SK-N-SH (cell line): ENCODE measurements at regions not wholly inside any gene's neighbourhood (a gene's known extent, or its start where the extent isn't known, plus 50 kb on each side); places are given as distances from the start of the nearest gene placed in this dataset.

Experiments
- CTCF ChIA-PET: fragments of 300-600, 350-600 bp; formaldehyde crosslinking; extraction: SDS; loops from one replicate; lab custom pipeline; 2021; lab: Yijun Ruan, JAX
- POLR2A ChIA-PET: fragments of 350-600 bp; sonication (Branson Sonifier 250); formaldehyde crosslinking; extraction: SDS; loops from one replicate; lab custom pipeline; 2020; ENCODE audit warnings: antibody characterized with exemption, inconsistent platforms; lab: Yijun Ruan, JAX
- DNase-seq: peaks from one replicate; pipeline ENCODE4 v3.0.0; 2012
- H2AFZ ChIP-seq: fragments of 200-600 bp; sonication (generic); 2 replicates; pipeline ENCODE4 v1.8.1; 2016; ENCODE audit warnings: antibody characterized with exemption, mild to moderate bottlenecking, low read depth
- H3F3A ChIP-seq: fragments of 200-600 bp; sonication (generic); replicated peaks from 2 replicates; pipeline ENCODE3; 2016; ENCODE audit warnings: antibody characterized with exemption, mild to moderate bottlenecking; ENCODE audit not compliant: insufficient read depth
- H3K27ac ChIP-seq, 2 experiments: fragments of 200-500 bp in 1 of 2; fragments of 200-600 bp in 1 of 2; sonication (Bioruptor generic) in 1 of 2; sonication (generic), shearing (Covaris generic) in 1 of 2; 2 replicates each; pipeline versions ENCODE4 v1.5.1 to v1.6.1; 2014 to 2016; ENCODE audit warnings: low read depth in 2 of 2, inconsistent platforms in 1 of 2, low read length in 1 of 2, mild to moderate bottlenecking in 1 of 2, mixed read lengths in 1 of 2
- H3K27me3 ChIP-seq: fragments of 200-600 bp; sonication (generic), shearing (Covaris generic); 2 replicates; pipeline ENCODE4 v1.6.1; 2016; ENCODE audit warnings: mixed run types; ENCODE audit not compliant: insufficient read depth
- H3K36me3 ChIP-seq, 2 experiments: fragments of 200-500 bp in 1 of 2; fragments of 200-600 bp in 1 of 2; sonication (Bioruptor generic) in 1 of 2; sonication (generic) in 1 of 2; replicated peaks in 1 of 2; 2 replicates each; pipeline versions ENCODE3 to v1.5.1; 2014 to 2016; ENCODE audit warnings: low read length in 1 of 2, mild to moderate bottlenecking in 1 of 2; ENCODE audit not compliant: insufficient read depth in 2 of 2, control insufficient read depth in 1 of 2
- H3K4me1 ChIP-seq, 2 experiments: fragments of 200-500 bp in 1 of 2; fragments of 200-600 bp in 1 of 2; sonication (Bioruptor generic) in 1 of 2; sonication (generic), shearing (Covaris generic) in 1 of 2; 2 replicates each; pipeline versions ENCODE4 v1.5.1 to v1.6.1; 2014 to 2016; ENCODE audit warnings: low read depth in 1 of 2, low read length in 1 of 2, mixed run types in 1 of 2; ENCODE audit not compliant: insufficient read depth in 2 of 2, control insufficient read depth in 1 of 2
- H3K4me2 ChIP-seq: fragments of 200-600 bp; sonication (generic), shearing (Covaris generic); 2 replicates; pipeline ENCODE4 v1.6.1; 2017; ENCODE audit warnings: mixed run types
- H3K4me3 ChIP-seq, 2 experiments: fragments of 200-500 bp in 1 of 2; fragments of 200-600 bp in 1 of 2; sonication (Bioruptor generic) in 1 of 2; sonication (generic), shearing (Covaris generic) in 1 of 2; 2 replicates each; pipeline versions ENCODE4 v1.5.1 to v1.8.1; 2014 to 2016; ENCODE audit warnings: low read depth in 2 of 2, inconsistent platforms in 1 of 2, low read length in 1 of 2, mild to moderate bottlenecking in 1 of 2, mixed read lengths in 1 of 2, moderate library complexity in 1 of 2
- H3K79me2 ChIP-seq: fragments of 200-600 bp; sonication (generic); 2 replicates; pipeline ENCODE4 v1.8.1; 2017; ENCODE audit warnings: mild to moderate bottlenecking; ENCODE audit not compliant: insufficient read depth
- H3K9ac ChIP-seq: fragments of 200-600 bp; sonication (generic); 2 replicates; pipeline ENCODE4 v1.6.1; 2017; ENCODE audit warnings: mixed run types
- H3K9me2 ChIP-seq: fragments of 200-600 bp; sonication (generic); 2 replicates; pipeline ENCODE4 v1.6.1; 2017; ENCODE audit warnings: mixed run types
- H3K9me3 ChIP-seq: fragments of 200-600 bp; sonication (generic); 2 replicates; pipeline ENCODE4 v1.6.1; 2017; ENCODE audit warnings: mixed run types, mild to moderate bottlenecking, moderate library complexity
- H4K20me1 ChIP-seq: fragments of 200-600 bp; sonication (generic); 2 replicates; pipeline ENCODE4 v1.6.1; 2017; ENCODE audit warnings: mild to moderate bottlenecking, mixed run types; ENCODE audit not compliant: insufficient read depth
- EP300 ChIP-seq, 2 experiments: IDR thresholded peaks; 2 replicates each; pipeline versions ENCODE4 v1.4.0 to v1.6.1; 2012; ENCODE audit warnings: borderline replicate concordance in 1 of 2, low read depth in 1 of 2, low read length in 1 of 2
- FOXM1 ChIP-seq: IDR thresholded peaks from 2 replicates; pipeline ENCODE4 v1.4.0; 2012; ENCODE audit warnings: low read depth, mild to moderate bottlenecking
- GABPA ChIP-seq: IDR thresholded peaks from 2 replicates; pipeline ENCODE4 v1.4.0; 2012; ENCODE audit warnings: low read depth, mild to moderate bottlenecking
- GATA2 ChIP-seq: sonication (generic); formaldehyde crosslinking; IDR thresholded peaks from 2 replicates; pipeline ENCODE4 v1.5.0; 2020; ENCODE audit warnings: mild to moderate bottlenecking, missing genetic modification reagents
- JUND ChIP-seq: IDR thresholded peaks from 2 replicates; pipeline ENCODE4 v1.4.0; 2012
- MEF2A ChIP-seq: IDR thresholded peaks from 2 replicates; pipeline ENCODE4 v1.4.0; 2012; ENCODE audit warnings: low read depth, borderline replicate concordance
- NFIC ChIP-seq: IDR thresholded peaks from 2 replicates; pipeline ENCODE4 v1.4.0; 2012; ENCODE audit warnings: borderline replicate concordance
- TAF1 ChIP-seq: IDR thresholded peaks from 2 replicates; pipeline ENCODE4 v1.6.1; 2012; ENCODE audit warnings: low read depth, mild to moderate bottlenecking, low read length, moderate library complexity, borderline replicate concordance
- TCF12 ChIP-seq: IDR thresholded peaks from 2 replicates; pipeline ENCODE4 v1.4.0; 2012
- WGBS: methylation state at CpG from one replicate; pipeline ENCODE4 v1.1.6; 2017; ENCODE audit warnings: low lambda C conversion rate; 5-methylcytosine and 5-hydroxymethylcytosine counted together
- TF ChIP-seq, protein P1 (sequence below): fragments of 150-350 bp; IDR thresholded peaks from 2 replicates; pipeline ENCODE4 v1.6.1; 2017; ENCODE audit warnings: antibody characterized with exemption, low read length, low read depth, borderline replicate concordance
- TF ChIP-seq, protein P2 (sequence below): IDR thresholded peaks from 2 replicates; pipeline ENCODE4 v1.4.0; 2012; ENCODE audit warnings: low read depth
- TF ChIP-seq, protein P3 (sequence below): fragments of 150-350 bp; IDR thresholded peaks from 2 replicates; pipeline ENCODE4 v1.6.1; 2016; ENCODE audit warnings: mild to moderate bottlenecking, low read depth, low read length
- TF ChIP-seq, protein P4 (sequence below): IDR thresholded peaks from 2 replicates; pipeline ENCODE4 v1.4.0; 2012; ENCODE audit warnings: low read depth, borderline replicate concordance
- TF ChIP-seq, protein P5 (sequence below): IDR thresholded peaks from 2 replicates; pipeline ENCODE4 v1.6.1; 2012; ENCODE audit warnings: mild to moderate bottlenecking, low read depth, low read length, moderate library complexity

DNA sequence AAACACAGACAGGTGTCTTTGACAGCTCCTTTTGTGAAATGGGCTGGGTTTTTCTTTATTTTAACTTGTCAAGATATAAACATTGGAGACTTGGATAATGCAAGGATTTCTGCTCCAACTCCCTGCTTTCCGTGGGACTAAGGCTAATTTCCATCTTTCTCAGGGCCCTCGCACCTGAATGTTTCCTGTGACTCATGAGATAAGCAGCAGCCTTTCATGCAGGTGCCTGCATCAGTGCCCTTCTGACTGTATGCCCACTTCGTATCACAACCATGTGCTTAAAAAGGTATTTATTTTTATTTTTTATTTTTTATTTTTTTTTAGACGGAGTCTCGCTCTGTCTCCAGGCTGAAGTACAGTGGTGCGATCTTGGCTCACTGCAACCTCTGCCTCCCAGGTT is 736.1 kb downstream of the DOK5 start (continued):
- TF ChIP-seq, protein P1, sequence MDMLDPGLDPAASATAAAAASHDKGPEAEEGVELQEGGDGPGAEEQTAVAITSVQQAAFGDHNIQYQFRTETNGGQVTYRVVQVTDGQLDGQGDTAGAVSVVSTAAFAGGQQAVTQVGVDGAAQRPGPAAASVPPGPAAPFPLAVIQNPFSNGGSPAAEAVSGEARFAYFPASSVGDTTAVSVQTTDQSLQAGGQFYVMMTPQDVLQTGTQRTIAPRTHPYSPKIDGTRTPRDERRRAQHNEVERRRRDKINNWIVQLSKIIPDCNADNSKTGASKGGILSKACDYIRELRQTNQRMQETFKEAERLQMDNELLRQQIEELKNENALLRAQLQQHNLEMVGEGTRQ = no peak

DNA sequence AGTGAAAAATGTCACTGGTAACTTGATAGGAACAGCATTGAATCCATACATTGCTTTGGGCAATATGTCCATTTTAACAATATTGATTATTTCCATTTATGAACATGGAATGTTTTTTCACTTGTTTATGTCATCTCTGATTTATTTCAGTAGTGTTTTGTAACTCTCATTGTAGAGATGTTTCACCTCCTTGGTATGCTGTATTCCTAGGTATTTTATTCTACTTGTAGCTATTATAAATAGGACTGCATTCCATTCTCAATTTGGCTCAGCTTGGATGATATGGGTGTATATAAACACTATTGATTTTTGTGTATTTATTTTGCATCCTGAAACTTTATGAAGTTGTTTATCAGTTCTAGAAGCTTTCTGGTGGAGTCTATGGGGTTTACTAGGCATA is 730.3 kb downstream of the DOK5 start:
- H3K36me3 ChIP-seq = no peaks in the 10 kb centered on the region
- no peaks in the 10 kb centered on the region for H3K9me2 ChIP-seq
- no peaks in the 10 kb centered on the region for H4K20me1 ChIP-seq
- ChIA-PET CTCF (interaction anchor here (0.7 kb wide), 1 partner anchor 543 kb away, joined by 3 read pairs; no protein-coding TSS in a partner anchor), POLR2A (no interaction called here)
- H3K4me3 ChIP-seq = no peak overlapping the region
- no peak overlapping the region for H2AFZ ChIP-seq
- H3F3A ChIP-seq = no peaks in the 10 kb centered on the region
- DNase-seq = no peak
- H3K79me2 ChIP-seq = no peaks in the 10 kb centered on the region
- H3K27ac ChIP-seq = no peak overlapping the region
- H3K4me2 ChIP-seq = no peak overlapping the region
- no peaks in the 10 kb centered on the region for H3K9me3 ChIP-seq
- no peak for TF ChIP-seq MEF2A
- no peak for TF ChIP-seq FOXM1
- TF ChIP-seq, protein P2, sequence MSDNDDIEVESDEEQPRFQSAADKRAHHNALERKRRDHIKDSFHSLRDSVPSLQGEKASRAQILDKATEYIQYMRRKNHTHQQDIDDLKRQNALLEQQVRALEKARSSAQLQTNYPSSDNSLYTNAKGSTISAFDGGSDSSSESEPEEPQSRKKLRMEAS = no peak
- TF ChIP-seq TAF1 = no peak
- TF ChIP-seq, protein P1 = no peak
- no peak for TF ChIP-seq NFIC
- H3K27me3 ChIP-seq = no peaks in the 10 kb centered on the region
- H3K4me1 ChIP-seq = no peaks in the 10 kb centered on the region
- H3K9ac ChIP-seq = no peak overlapping the region

DNA sequence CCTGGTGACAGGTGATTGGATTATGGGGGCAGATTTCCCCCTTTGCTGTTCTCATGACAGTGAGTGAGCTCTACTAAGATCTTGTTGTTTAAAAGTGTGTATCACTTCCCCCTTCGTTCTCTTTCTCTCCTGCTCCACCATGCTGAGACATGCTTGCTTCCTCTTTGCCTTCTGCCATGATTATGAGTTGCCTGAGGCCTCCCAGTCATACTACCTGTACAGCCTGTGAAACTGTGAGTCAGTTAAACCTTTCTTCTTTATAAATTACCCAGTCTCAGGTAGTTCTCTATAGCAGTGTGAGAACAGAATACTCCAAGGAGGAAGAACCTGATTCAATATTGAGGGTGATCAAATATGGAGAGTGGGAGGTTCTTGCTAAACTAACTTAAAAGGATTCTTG is 724.9 kb downstream of the DOK5 start:
- ChIA-PET POLR2A (no interaction called here), CTCF (no interaction called here)
- Histone ChIP-seq H3K9me3 (no peaks in the 10 kb centered on the region), H3K79me2 (no peaks in the 10 kb centered on the region), H3K9ac (no peak overlapping the region), H3K27me3 (no peaks in the 10 kb centered on the region), H3K27ac (no peak overlapping the region), H3K36me3 (no peaks in the 10 kb centered on the region), H4K20me1 (no peaks in the 10 kb centered on the region), H3K4me1 (no peaks in the 10 kb centered on the region), H3K9me2 (no peaks in the 10 kb centered on the region), H3K4me2 (no peak overlapping the region), H2AFZ (no peak overlapping the region), H3F3A (no peaks in the 10 kb centered on the region), H3K4me3 (no peak overlapping the region)
- no peak for TF ChIP-seq TAF1
- no peak for TF ChIP-seq FOXM1
- TF ChIP-seq, protein P3, sequence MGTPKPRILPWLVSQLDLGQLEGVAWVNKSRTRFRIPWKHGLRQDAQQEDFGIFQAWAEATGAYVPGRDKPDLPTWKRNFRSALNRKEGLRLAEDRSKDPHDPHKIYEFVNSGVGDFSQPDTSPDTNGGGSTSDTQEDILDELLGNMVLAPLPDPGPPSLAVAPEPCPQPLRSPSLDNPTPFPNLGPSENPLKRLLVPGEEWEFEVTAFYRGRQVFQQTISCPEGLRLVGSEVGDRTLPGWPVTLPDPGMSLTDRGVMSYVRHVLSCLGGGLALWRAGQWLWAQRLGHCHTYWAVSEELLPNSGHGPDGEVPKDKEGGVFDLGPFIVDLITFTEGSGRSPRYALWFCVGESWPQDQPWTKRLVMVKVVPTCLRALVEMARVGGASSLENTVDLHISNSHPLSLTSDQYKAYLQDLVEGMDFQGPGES = no peak
- TF ChIP-seq, protein P4, sequence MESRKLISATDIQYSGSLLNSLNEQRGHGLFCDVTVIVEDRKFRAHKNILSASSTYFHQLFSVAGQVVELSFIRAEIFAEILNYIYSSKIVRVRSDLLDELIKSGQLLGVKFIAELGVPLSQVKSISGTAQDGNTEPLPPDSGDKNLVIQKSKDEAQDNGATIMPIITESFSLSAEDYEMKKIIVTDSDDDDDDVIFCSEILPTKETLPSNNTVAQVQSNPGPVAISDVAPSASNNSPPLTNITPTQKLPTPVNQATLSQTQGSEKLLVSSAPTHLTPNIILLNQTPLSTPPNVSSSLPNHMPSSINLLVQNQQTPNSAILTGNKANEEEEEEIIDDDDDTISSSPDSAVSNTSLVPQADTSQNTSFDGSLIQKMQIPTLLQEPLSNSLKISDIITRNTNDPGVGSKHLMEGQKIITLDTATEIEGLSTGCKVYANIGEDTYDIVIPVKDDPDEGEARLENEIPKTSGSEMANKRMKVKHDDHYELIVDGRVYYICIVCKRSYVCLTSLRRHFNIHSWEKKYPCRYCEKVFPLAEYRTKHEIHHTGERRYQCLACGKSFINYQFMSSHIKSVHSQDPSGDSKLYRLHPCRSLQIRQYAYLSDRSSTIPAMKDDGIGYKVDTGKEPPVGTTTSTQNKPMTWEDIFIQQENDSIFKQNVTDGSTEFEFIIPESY = no peak
- TF ChIP-seq EP300 (IDR thresholded peaks at IDR 0.05; ENCODE audit: borderline replicate concordance in 1 of 2, low read depth in 1 of 2, low read length in 1 of 2) = no peak
- no peak for TF ChIP-seq JUND
- TF ChIP-seq, protein P5, sequence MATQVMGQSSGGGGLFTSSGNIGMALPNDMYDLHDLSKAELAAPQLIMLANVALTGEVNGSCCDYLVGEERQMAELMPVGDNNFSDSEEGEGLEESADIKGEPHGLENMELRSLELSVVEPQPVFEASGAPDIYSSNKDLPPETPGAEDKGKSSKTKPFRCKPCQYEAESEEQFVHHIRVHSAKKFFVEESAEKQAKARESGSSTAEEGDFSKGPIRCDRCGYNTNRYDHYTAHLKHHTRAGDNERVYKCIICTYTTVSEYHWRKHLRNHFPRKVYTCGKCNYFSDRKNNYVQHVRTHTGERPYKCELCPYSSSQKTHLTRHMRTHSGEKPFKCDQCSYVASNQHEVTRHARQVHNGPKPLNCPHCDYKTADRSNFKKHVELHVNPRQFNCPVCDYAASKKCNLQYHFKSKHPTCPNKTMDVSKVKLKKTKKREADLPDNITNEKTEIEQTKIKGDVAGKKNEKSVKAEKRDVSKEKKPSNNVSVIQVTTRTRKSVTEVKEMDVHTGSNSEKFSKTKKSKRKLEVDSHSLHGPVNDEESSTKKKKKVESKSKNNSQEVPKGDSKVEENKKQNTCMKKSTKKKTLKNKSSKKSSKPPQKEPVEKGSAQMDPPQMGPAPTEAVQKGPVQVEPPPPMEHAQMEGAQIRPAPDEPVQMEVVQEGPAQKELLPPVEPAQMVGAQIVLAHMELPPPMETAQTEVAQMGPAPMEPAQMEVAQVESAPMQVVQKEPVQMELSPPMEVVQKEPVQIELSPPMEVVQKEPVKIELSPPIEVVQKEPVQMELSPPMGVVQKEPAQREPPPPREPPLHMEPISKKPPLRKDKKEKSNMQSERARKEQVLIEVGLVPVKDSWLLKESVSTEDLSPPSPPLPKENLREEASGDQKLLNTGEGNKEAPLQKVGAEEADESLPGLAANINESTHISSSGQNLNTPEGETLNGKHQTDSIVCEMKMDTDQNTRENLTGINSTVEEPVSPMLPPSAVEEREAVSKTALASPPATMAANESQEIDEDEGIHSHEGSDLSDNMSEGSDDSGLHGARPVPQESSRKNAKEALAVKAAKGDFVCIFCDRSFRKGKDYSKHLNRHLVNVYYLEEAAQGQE = no peak
- no peak for TF ChIP-seq GABPA
- TF ChIP-seq MEF2A = no peak
- TF ChIP-seq GATA2 = no peak
- TF ChIP-seq TCF12 = no peak
- 6% methylated on average over 1 of the region's 1 CpG for WGBS
- no peak for DNase-seq
